PFSK-1 (cell line): ENCODE measurements at regions not wholly inside any gene's neighbourhood (a gene's known extent, or its start where the extent isn't known, plus 50 kb on each side); places are given as distances from the start of the nearest gene placed in this dataset.

Source experiments
- FOXP2 ChIP-seq: optimal IDR thresholded peaks from 2 replicates; pipeline ENCODE3; 2011; ENCODE audit warnings: borderline replicate concordance, control low read depth, inconsistent platforms; ENCODE audit not compliant: insufficient read depth; ENCODE audit errors: extremely low read length, extremely low read depth
- POLR2AphosphoS5 ChIP-seq: IDR thresholded peaks from 2 replicates; pipeline ENCODE4 v1.6.1; 2012; ENCODE audit warnings: low read depth, mild to moderate bottlenecking, control low read depth, low read length, moderate library complexity
- TAF1 ChIP-seq: IDR thresholded peaks from 2 replicates; pipeline ENCODE4 v1.6.1; 2012; ENCODE audit warnings: low read length, control low read depth, borderline replicate concordance; ENCODE audit not compliant: insufficient read depth
- TF ChIP-seq, protein P1 (sequence below), 2 experiments: IDR thresholded peaks; 2 replicates each; pipeline versions ENCODE4 v1.6.1 to v1.8.0; 2011 to 2012; ENCODE audit warnings: low read depth in 2 of 2, low read length in 2 of 2, control low read depth in 1 of 2, inconsistent platforms in 1 of 2, mild to moderate bottlenecking in 1 of 2, moderate library complexity in 1 of 2; ENCODE audit not compliant: insufficient read depth in 1 of 2

- TF ChIP-seq POLR2AphosphoS5: no peak
- TF ChIP-seq, protein P1, sequence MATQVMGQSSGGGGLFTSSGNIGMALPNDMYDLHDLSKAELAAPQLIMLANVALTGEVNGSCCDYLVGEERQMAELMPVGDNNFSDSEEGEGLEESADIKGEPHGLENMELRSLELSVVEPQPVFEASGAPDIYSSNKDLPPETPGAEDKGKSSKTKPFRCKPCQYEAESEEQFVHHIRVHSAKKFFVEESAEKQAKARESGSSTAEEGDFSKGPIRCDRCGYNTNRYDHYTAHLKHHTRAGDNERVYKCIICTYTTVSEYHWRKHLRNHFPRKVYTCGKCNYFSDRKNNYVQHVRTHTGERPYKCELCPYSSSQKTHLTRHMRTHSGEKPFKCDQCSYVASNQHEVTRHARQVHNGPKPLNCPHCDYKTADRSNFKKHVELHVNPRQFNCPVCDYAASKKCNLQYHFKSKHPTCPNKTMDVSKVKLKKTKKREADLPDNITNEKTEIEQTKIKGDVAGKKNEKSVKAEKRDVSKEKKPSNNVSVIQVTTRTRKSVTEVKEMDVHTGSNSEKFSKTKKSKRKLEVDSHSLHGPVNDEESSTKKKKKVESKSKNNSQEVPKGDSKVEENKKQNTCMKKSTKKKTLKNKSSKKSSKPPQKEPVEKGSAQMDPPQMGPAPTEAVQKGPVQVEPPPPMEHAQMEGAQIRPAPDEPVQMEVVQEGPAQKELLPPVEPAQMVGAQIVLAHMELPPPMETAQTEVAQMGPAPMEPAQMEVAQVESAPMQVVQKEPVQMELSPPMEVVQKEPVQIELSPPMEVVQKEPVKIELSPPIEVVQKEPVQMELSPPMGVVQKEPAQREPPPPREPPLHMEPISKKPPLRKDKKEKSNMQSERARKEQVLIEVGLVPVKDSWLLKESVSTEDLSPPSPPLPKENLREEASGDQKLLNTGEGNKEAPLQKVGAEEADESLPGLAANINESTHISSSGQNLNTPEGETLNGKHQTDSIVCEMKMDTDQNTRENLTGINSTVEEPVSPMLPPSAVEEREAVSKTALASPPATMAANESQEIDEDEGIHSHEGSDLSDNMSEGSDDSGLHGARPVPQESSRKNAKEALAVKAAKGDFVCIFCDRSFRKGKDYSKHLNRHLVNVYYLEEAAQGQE (IDR thresholded peaks at IDR 0.05; ENCODE audit: insufficient read depth in 1 of 2, low read depth in 2 of 2, low read length in 2 of 2): no peak
- TF ChIP-seq FOXP2: no peak
- no peak for TF ChIP-seq TAF1
Measured at GRCh38 chr14:27836386-27836785, 930.2 kb upstream of the FOXG1 start.
